HG03108 (cell line): ENCODE measurements at regions not wholly inside any gene's neighbourhood (a gene's known extent, or its start where the extent isn't known, plus 50 kb on each side); places are given as distances from the start of the nearest gene placed in this dataset.

ENCODE experiments used
- ATAC-seq: cut with Tn5 transposase; IDR thresholded peaks from one replicate; pipeline ENCODE4 v1.9.1; 2021; ENCODE audit warnings: moderate library complexity; ENCODE audit not compliant: unreplicated experiment

DNA sequence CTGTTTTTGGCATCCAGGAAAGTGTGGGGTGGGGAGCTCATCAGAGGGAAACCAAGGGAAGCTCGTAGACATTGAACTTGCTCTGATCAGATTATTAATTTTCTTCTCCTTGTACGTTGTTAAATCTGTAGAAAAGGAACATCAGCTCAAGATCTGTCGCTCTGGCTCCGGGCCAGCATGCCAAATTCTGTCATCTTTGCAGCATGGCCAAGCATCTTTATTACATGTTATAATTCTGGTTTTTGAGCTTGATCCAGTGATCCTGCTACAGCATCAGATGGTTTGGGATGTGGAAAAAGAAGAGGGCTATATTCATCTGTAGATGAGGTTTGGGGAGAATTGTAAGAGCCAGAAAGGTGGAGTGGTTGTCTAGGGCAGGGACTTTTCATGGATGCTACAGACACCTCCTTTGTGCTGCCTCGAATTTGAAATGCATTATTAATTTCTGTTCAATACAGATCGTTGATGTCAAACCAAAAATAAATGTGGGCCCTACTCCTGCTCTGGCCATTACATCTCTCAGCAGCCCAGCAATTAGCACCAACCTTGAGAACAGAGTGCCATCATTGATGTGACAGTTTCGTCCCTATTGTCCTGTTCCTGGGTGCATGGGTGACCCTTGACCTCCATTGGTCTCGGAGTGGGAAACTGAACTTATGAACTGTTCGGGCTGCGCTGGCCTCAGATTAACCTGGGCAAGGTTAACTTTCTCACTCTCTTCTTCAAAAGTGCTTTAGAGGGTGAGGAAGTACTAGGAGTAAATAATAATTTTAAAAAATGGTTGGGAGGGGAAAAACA, 250.8 kb downstream of the SOX4 start:
- ATAC-seq: no peak

DNA sequence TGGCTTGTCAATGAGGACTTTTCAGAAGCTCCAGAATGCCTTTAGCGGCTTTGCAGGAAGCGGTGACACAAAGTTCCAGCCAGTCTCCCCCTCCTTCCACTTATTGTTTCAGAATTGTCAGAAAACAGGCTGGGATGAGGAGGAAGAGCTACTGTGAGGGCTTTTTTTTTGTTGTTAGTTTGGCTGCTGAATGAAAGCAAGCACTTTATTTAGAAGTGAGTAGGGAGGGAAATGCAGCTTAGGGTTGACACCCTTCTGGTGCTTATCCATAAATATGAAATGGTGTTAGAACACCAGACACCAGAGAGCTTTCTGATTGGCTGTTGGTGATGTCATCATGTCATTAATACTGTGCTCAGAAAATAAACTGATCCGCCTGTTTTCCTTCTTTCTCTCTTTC, 251.5 kb downstream of the SOX4 start:
- ATAC-seq: no peak

DNA sequence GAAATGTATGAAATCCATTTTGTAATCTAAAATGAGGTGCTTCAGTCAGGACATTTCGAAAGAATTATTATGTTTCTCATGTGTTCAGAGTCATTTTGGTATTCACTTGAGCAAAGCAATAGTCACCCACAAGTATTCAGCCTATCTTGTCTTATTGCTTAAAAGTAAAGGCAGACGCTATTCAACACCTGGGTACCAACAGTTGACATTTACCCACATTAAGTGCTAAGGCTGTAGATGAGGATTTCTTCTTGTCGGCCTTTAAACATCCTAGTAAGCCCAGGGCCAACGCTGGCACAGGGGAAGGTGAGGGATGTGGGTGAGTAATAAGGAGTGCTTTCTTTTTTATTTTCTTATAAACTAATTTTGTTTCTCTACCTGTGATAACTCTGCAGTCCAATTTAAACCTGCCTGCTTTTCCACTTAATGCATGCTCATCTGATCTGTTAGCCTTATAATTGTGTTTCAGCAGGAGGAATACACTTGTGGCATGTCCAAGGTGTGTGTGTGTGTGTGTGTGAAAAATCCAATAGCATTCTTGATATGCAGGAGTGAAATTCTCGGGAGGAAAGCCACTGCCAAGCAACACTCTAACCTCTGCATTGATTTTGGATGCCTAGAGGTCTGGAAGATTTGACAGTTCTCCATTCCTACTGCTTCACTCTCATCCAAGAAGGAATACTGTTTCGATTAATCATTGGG, 252.0 kb downstream of the SOX4 start:
- ATAC-seq: no peak

DNA sequence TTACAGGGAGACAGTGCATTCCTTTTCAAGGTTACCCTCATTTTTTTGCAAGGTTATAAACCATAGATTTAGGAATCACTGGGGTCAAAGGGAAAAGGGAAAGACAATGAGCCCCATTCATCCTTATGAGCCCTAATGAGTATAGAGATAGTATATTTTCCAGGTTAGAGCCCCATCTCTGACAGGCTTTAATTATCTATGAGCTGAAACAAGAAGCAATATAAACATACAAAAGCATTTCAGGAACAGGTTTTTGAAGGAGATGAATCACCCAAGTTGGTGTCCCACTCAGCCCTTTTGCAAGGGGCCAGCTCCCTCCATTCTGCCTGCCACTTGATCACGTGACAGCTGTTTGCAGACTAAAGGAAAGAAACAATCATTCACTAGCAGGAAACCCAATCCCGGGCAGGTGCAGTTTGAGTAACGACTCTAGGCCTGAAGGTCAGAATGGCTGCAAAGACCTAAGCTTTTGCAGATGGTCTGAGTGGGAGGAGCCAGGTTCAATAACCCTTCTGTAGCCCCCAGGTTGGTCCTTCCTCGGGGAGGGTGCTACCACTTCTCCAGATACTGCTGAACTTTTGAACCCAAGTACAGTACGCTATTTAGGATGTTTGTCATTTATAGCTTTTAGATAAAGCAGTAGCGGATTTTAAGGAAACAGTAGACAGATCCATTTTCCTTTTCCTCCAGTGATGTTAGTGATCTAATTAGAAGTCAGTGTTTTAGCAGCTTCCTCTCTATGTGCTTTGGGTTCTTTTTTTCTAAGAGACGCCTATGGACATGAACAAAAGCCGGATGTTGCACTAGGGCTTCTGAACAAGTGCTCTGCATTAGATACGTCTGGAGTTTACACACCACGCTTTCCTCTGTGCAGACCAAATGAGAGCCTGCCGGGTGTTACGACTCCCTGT, 253.2 kb downstream of the SOX4 start:
- ATAC-seq: no peak

DNA sequence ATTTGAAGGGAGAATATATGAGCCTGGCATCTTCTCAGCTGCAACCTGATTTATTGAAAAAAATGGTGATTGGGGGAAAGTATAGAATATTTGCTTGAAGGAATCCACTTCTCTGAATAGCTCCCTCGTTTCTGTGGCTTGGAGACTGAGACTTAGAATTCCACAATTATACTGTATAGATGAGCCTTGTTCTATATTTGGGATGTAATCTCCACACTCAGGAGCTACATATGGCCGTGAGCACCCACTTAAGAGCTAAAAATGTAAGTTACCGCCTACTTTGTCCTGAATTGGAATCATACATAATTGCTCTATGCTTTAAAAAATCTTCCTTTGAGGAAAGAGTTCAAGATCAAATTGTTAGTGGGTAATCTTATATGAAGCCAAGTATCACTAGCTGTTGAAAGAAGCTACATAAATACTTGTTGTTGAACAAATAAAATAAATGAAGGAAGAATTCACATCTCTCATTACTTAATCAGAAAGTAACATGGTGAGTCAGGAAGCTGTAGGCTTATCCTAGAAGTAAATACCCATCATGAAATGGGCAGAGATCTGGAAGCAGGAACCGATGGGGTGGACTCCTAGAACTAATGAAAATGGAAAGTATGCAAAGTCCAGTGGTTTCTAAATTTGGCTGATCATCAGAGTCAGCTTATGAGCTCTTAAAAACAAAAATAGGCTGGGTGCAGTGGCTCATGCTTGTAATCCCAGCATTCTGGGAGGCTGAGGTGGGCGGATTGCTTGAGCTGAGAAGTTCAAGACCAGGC, 254.3 kb downstream of the SOX4 start:
- ATAC-seq: no peak

DNA sequence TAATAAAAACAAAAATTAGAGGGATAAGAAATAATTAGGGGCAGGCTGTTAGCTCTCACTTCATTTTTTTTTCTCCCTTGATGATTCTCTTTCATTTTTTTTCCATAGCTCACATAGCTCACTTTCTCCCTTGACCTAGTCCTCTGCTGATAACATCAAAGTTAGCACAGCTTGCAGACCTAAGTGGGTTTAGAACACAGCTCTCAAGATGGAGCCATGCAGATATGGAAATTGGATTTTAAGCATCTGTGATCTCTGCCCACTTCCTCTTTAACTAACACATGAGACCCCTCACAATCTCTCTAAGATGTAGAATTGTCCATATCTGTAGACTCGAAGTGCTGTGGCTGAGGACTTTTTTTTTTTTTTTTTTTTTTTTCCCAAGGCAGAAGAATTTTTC, 257.1 kb downstream of the SOX4 start:
- ATAC-seq: no peak

DNA sequence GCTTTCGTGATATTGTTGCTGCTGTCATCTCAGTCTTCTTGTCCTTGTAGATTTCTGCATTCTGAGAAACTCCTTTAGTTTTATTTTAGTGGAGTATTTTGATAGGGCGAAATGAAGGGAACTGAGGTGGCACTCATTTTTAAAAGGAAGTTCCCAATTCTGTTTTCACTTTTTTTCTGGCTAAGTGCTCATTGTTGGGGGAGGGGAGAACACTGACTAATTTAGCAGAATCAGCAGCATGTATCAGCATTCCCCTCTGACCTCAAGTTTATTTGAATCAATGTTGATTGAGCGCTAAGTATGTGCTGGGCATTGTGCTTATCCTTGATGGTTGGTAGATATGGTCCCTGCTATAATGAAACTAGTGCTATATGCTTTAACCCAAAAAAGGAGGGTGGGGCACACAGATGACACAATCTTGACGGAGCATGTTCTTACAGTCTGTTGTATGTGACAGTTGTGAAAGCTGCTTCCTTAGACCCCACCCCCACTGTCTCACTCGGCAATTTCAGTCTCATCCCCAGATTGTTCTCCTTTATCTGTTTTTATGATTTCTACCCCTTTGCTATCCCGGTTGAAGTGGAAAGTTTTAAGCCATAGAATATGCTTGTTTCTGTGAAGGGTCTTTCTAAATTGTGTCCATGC, 262.4 kb downstream of the SOX4 start:
- no peak for ATAC-seq

DNA sequence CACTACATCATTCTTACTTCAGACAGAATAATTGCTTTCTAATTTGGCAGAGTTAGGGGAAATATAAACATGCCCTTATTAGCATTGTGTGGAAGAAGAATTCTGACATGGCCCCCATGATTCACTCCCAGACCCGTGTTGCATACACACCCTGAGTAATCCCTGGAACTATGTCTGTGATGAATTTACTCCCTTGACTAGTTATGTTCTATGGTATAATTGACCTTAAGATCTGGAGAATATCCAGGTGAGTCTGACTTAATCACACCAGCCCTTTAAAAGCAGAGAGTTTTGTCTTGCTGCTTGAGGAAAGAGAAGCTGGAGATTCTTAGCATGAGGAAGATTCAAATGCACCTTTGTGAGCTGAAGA, 262.9 kb downstream of the SOX4 start:
- no peak for ATAC-seq

DNA sequence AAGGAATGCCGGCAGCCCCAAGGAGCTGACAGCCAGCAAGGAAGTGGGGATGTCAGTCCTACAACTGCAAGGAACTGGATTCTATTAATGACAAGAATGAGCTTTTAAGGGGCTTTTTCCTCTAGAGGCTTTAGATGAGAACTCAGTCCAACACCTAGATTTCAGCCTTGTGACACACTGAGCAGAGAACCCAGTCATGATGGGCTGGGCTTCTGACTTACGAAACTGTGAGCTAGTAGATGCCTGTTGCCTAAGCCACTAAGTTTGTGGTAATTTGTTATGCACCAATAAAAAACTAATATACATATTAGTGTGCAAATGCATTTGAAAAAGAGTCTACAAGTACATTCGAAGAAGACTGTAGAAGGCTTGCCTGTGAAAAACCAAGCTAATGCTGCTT, 263.3 kb downstream of the SOX4 start:
- ATAC-seq: no peak

DNA sequence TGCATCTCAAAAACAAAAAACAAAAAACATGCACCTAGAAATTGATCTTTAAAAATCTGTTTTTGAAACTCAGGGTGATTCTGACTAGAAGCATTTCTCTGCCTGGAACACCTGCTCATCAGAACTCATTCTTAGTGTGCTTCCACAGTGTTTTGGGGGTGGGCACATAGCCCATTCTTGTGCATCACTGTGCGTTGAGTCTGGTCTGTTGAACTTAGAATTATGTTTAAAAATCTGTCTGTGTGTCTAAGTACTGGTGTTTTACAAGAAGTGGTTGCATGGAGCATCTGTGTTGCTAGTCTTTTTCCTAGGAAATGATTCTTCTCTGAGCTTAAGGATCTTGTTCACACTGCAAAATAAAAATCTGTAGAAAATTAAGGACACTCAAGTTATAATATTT, 264.5 kb downstream of the SOX4 start:
- no peak for ATAC-seq

DNA sequence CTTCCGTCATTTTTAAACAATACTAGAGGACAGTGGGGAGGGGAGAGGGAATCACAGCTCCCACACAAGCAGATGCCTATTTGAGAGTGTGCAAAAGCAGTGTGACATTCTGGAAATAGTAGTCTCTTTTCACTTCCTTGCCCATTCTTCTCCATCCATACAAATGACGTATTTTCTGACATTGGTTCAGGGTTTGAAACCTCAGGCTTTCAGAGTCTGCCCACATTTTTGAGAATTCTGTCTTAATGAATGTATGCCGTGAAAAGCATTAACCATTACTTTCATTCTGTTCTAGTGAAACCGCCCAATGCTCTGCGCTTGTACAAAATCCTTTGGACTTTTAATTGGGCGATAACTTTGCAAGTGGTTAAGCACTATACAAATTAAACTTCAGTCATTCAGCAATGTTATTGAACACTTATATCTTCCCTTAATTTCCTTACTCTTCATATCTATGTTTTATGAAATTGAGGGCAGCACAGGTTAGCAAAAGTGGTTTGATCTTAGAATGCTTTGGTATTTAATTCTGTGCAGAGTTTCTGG, 265.7 kb downstream of the SOX4 start:
- ATAC-seq: no peak

DNA sequence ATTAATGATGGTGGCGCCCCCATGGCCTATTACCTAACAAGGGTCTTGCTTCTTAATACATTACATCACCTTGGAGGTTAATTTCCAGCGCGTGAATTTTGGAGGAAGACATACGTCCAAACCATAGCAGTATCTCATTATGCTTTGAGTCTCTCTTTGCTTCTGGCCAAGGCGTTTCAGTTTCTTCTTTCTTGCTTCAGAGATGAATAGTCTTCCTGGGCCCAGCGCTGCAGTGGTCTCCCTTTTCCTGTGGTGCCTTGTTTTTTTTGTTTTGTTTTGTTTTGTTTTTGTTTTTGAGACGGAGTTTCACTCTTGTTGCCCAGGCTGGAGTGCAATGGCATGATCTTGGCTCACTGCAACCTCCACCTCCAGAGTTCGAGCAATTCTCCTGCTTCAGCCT, 268.4 kb downstream of the SOX4 start:
- no peak for ATAC-seq

DNA sequence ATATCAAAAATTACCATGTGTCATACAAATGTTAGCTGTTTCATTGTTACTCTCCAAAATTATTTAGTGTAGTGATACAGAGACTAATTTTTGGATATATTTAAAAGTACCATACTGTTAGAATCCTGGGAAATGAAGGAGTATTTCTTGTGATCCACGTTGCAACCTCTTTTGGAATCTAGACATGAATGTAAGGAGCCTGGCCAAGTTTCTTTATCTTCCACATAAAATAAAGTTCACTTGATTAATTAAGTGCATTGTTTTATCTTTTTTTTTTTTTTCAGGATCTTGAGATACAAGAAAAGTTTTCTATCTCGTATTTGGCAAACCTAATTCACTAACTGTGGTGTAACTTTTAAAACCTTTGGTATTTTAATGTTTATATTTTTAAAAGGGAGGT, 270.7 kb downstream of the SOX4 start:
- no peak for ATAC-seq

DNA sequence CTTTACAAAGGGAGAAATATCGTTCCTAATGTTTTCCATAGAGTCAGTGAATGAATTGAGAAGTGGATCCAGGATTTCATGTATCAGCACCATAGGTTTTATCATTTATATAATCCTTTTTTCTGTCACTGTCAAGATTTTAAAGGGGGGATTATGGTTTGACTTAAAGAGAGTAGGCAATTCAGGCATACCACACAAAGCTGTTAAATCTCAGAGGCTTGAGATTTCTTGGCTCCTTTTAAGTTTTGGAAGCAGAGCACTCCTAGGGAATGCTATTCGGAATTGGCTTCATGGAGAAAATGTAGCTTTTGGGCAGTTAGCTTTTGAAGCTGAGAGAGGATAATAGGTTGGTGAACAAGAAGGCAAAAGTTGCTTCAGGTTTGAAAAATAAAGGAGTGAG, 274.7 kb downstream of the SOX4 start:
- no peak for ATAC-seq

DNA sequence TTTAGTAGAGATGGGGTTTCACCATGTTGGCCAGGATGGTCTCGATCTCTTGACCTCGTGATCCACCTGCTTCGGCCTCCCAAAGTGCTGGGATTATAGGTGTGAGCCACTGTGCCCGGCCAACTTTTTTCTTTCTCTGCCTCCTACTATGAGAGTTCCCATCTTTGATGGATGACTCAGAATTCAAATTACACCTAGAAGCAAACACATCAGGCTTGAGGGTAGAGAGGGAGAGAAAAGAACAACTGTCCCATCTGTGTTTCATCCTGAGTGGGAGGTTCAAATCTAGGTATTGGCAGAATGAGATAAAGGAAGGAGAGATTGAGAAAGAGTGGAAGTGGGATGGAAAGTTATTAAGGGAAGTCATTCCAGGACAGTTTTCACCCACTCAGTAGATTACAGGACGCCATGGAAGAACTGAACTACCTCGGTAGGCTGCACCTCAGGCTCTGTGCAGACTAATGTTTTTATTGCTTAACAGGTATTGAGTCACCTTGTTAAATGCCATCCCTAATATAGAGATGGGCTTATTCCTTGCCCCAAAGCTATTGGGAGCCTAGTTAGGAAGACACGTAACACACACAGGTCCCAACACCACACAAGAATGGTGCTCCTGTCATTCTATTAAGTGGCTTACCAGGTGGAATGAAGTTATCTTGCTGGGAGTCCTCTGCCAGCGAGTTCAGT, 275.7 kb downstream of the SOX4 start:
- ATAC-seq: no peak

DNA sequence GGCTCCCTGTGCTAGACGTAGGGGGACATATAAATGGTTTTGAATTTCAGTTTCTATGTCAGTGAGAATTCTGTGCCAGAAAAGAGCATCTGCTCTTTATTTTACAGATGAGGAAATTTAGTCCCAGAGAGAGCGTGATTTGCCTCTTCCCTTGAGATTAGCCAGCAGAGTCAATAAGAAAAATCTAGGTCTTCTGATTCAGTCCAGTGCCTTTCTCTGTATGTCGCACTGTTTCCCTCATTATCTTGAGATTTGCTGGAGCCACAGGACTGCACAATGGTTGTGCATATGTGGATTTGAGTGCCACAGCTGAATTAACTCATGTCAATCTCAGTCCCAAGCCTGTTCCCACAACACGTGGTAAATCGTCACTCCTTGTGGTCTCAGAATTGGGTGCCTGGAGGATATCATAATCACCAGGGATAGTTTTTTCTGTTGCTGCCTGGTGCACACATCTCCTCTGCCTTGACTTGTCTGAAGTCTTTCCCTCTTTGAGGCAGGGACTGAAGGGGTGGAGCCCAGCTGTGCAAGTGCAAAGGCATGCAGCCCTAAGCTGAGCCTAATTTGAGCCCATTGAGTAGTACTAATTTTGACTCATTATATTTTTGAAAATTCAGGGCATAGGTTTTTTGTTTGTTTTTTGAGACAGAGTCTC, 276.7 kb downstream of the SOX4 start:
- no peak for ATAC-seq

DNA sequence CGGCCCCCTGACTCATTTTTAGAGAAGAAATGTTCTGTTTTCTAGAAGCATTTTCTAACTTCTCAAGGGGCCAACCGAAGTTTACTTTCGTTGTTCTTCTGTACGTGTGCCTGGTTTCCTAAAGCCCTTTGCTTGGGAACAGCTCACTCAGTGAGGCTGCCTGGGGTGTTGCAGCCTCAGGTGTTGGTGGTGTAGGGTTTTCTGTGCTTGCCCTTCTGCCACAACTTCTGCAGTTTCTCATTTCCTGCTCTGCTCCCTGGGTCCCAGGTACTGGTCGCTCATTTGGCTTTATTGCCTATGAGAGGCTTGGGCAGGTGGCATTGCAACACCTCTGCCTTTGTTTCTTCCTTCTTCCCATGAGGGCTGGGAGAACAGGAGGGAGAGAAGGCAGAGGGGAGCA, 278.3 kb downstream of the SOX4 start:
- no peak for ATAC-seq

DNA sequence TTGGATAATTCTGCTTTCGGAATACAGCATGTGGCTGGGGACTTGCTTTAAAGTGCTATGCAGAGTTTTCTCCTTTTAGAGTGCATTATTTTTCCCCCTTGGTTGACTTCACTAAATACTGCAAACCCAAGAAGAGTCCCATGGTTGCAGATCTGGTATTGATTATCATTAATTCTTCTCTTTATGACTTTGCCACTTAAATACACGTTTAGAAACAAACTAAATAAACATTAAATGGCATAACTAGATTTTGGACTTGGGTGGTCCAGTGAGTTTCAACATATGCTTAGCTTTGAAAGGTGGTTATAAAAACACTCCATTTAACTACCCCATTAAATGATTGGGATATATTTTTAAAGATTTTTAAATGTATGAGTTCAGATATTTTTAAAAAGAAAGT, 279.2 kb downstream of the SOX4 start:
- no peak for ATAC-seq

DNA sequence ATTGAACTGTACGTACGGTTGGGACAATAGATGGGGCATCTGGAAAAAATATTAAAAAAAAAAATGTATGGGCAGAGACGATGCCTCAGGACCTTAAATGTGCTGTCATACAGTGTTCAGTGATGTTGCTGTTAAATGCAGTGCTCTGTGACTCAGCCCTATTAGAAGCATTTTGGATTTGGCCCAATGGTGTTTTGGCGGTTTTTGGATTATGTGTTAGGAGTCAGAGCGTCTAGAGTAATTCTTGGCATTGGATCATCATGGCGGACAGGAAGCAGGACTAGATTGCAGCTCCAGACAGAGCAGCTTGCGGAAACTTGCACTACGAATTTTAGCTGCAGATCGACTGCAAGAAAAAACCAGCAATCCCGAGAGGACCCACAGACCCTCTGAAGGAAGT, 280.0 kb downstream of the SOX4 start:
- ATAC-seq: no peak
